H1 (cell line): ENCODE measurements at regions not wholly inside any gene's neighbourhood (a gene's known extent, or its start where the extent isn't known, plus 50 kb on each side); places are given as distances from the start of the nearest gene placed in this dataset.

ENCODE experiments used
- CTCF ChIA-PET: fragments of 300-600 bp; sonication (Branson Sonifier 250); formaldehyde crosslinking; loops from one replicate; lab custom pipeline; 2021; ENCODE audit not compliant: partially characterized antibody; lab: Charles Lee
- POLR2A ChIA-PET: fragments of 300-600 bp; sonication (Branson Sonifier 250); formaldehyde crosslinking; loops from one replicate; lab custom pipeline; 2021; ENCODE audit warnings: inconsistent platforms; ENCODE audit not compliant: partially characterized antibody; lab: Charles Lee
- DNase-seq, 2 experiments: peaks; one replicate each; pipeline versions ENCODE4 v3.0.0 to v3.0.0-alpha.2; 2010 to 2022; ENCODE audit warnings: low spot score in 2 of 2, low read depth in 1 of 2, mixed read lengths in 1 of 2
- FAIRE-seq: peaks from 2 replicates; lab custom pipeline; 2011; peaks lifted over from hg19 to GRCh38; lab: Jason Lieb, UNC
- H2AFZ ChIP-seq: 2 replicates; pipeline ENCODE4 v1.8.1; 2012; ENCODE audit warnings: low read length, inconsistent platforms
- H2AK5ac ChIP-seq: 2 replicates; pipeline ENCODE4 v1.6.1; 2013; ENCODE audit warnings: low read depth, low read length
- H2BK120ac ChIP-seq: replicated peaks from 2 replicates; pipeline ENCODE3; 2013; ENCODE audit warnings: low read depth, low read length, inconsistent platforms
- H2BK12ac ChIP-seq: 2 replicates; pipeline ENCODE4 v1.6.1; 2013; ENCODE audit warnings: low read depth, low read length
- H2BK15ac ChIP-seq: 2 replicates; pipeline ENCODE4 v1.6.1; 2013; ENCODE audit warnings: low read length
- H2BK20ac ChIP-seq: 2 replicates; pipeline ENCODE4 v1.6.1; 2013; ENCODE audit warnings: low read length
- H2BK5ac ChIP-seq: 2 replicates; pipeline ENCODE4 v1.6.1; 2013; ENCODE audit warnings: low read depth, low read length
- H3K14ac ChIP-seq: 2 replicates; pipeline ENCODE4 v1.6.1; 2013; ENCODE audit warnings: inconsistent platforms; ENCODE audit not compliant: insufficient read length
- H3K18ac ChIP-seq: 2 replicates; pipeline ENCODE4 v1.6.1; 2013; ENCODE audit warnings: low read length; ENCODE audit errors: extremely low read depth
- H3K23ac ChIP-seq: 2 replicates; pipeline ENCODE4 v1.6.1; 2013; ENCODE audit warnings: inconsistent platforms; ENCODE audit not compliant: insufficient read length
- H3K23me2 ChIP-seq: 2 replicates; pipeline ENCODE4 v1.6.1; 2013; ENCODE audit warnings: low read depth, low read length
- H3K27ac ChIP-seq: 2 replicates; pipeline ENCODE4 v1.6.1; 2011; ENCODE audit warnings: low read depth, low read length, inconsistent platforms
- H3K27me3 ChIP-seq, 4 experiments: replicated peaks in 1 of 4; 1 replicate in 1 of 4; 2 replicates in 3 of 4; pipeline versions ENCODE4 v1.6.1 to v1.8.1; 2011 to 2013; ENCODE audit warnings: low read length in 3 of 4, mild to moderate bottlenecking in 3 of 4, inconsistent platforms in 2 of 4, mixed read lengths in 2 of 4, moderate library complexity in 1 of 4; ENCODE audit not compliant: control insufficient read depth in 3 of 4, insufficient read depth in 3 of 4; ENCODE audit errors: extremely low read depth in 1 of 4
- H3K36me3 ChIP-seq, 4 experiments: 2 replicates each; pipeline versions ENCODE4 v1.6.1 to v1.8.1; 2011 to 2013; ENCODE audit warnings: mild to moderate bottlenecking in 4 of 4, low read length in 3 of 4, moderate library complexity in 2 of 4, control low read depth in 1 of 4, inconsistent platforms in 1 of 4; ENCODE audit not compliant: insufficient read depth in 4 of 4, control insufficient read depth in 2 of 4
- H3K4ac ChIP-seq: replicated peaks from 2 replicates; pipeline ENCODE3; 2013; ENCODE audit warnings: low read length, low read depth, mixed read lengths, inconsistent platforms; ENCODE audit not compliant: insufficient read length
- H3K4me1 ChIP-seq, 4 experiments: replicated peaks in 1 of 4; 1 replicate in 1 of 4; 2 replicates in 3 of 4; pipeline versions ENCODE4 v1.6.1 to v1.8.1; 2011 to 2013; ENCODE audit warnings: low read length in 3 of 4, inconsistent platforms in 2 of 4, mixed read lengths in 1 of 4; ENCODE audit not compliant: insufficient read depth in 4 of 4, control insufficient read depth in 3 of 4
- H3K4me2 ChIP-seq, 2 experiments: 2 replicates each; pipeline versions ENCODE4 v1.6.1 to v1.8.1; 2011 to 2013; ENCODE audit warnings: low read depth in 2 of 2, low read length in 2 of 2, control low read depth in 1 of 2, inconsistent platforms in 1 of 2, mild to moderate bottlenecking in 1 of 2; ENCODE audit not compliant: insufficient read depth in 1 of 2
- H3K4me3 ChIP-seq, 4 experiments: fragments of 200-600, 300-600 bp in 1 of 4; sonication (generic), shearing (Covaris generic), sonication (Bioruptor Twin) in 1 of 4; 2 replicates each; pipeline versions ENCODE4 v1.5.1 to v1.8.1; 2011 to 2016; ENCODE audit warnings: low read length in 4 of 4, low read depth in 3 of 4, control low read depth in 2 of 4, inconsistent platforms in 2 of 4, mild to moderate bottlenecking in 2 of 4, mixed read lengths in 1 of 4, moderate library complexity in 1 of 4; ENCODE audit not compliant: insufficient read depth in 2 of 4; ENCODE audit errors: extremely low read depth in 1 of 4
- H3K56ac ChIP-seq: replicated peaks from 2 replicates; pipeline ENCODE3; 2013; ENCODE audit warnings: low read depth, mild to moderate bottlenecking, mixed read lengths, low read length, inconsistent platforms; ENCODE audit not compliant: insufficient read length
- H3K79me1 ChIP-seq: 2 replicates; pipeline ENCODE4 v1.6.1; 2013; ENCODE audit warnings: low read depth, low read length, control low read depth
- H3K79me2 ChIP-seq, 2 experiments: 2 replicates each; pipeline versions ENCODE4 v1.6.1 to v1.8.1; 2012 to 2013; ENCODE audit warnings: low read length in 2 of 2, mild to moderate bottlenecking in 2 of 2, inconsistent platforms in 1 of 2; ENCODE audit not compliant: insufficient read depth in 2 of 2, control insufficient read depth in 1 of 2
- H3K9ac ChIP-seq, 4 experiments: replicated peaks in 1 of 4; 1 replicate in 1 of 4; 2 replicates in 3 of 4; pipeline versions ENCODE4 v1.6.1 to v1.8.1; 2011 to 2013; ENCODE audit warnings: low read depth in 3 of 4, low read length in 3 of 4, control low read depth in 2 of 4, mild to moderate bottlenecking in 2 of 4, moderate library complexity in 2 of 4, inconsistent platforms in 1 of 4; ENCODE audit errors: extremely low read depth in 1 of 4
- H3K9me3 ChIP-seq, 2 experiments: 2 replicates each; pipeline versions ENCODE4 v1.6.1 to v1.8.1; 2012 to 2013; ENCODE audit warnings: mild to moderate bottlenecking in 2 of 2, moderate library complexity in 2 of 2, control low read depth in 1 of 2, inconsistent platforms in 1 of 2, low read depth in 1 of 2, low read length in 1 of 2, mixed read lengths in 1 of 2; ENCODE audit not compliant: insufficient read depth in 2 of 2
- H4K20me1 ChIP-seq, 2 experiments: replicated peaks in 1 of 2; 2 replicates each; pipeline versions ENCODE3 to v1.8.1; 2011 to 2013; ENCODE audit warnings: inconsistent platforms in 2 of 2, low read length in 2 of 2, mild to moderate bottlenecking in 1 of 2; ENCODE audit not compliant: insufficient read depth in 2 of 2, control insufficient read depth in 1 of 2
- H4K5ac ChIP-seq: 2 replicates; pipeline ENCODE4 v1.6.1; 2013; ENCODE audit warnings: low read length, low read depth, mixed read lengths, inconsistent platforms; ENCODE audit not compliant: insufficient read length
- H4K8ac ChIP-seq: 2 replicates; pipeline ENCODE4 v1.8.0; 2013; ENCODE audit warnings: mild to moderate bottlenecking, moderate library complexity, low read length, inconsistent platforms; ENCODE audit not compliant: insufficient read depth; ENCODE audit errors: extremely low read depth
- H4K91ac ChIP-seq: replicated peaks from 2 replicates; pipeline ENCODE3; 2013; ENCODE audit warnings: low read length, mixed read lengths, inconsistent platforms; ENCODE audit not compliant: insufficient read length
- BCL11A ChIP-seq, 2 experiments: IDR thresholded peaks; one replicate each; pipeline ENCODE4 v1.6.1; 2011; ENCODE audit warnings: low read depth in 2 of 2, low read length in 2 of 2, mild to moderate bottlenecking in 2 of 2
- BRCA1 ChIP-seq: IDR thresholded peaks from 2 replicates; pipeline ENCODE4 v1.6.1; 2012; ENCODE audit warnings: low read depth, low read length, improper control_type of control experiment
- CREB1 ChIP-seq: IDR thresholded peaks from 2 replicates; pipeline ENCODE4 v1.6.1; 2012; ENCODE audit warnings: inconsistent platforms
- EP300 ChIP-seq, 2 experiments: IDR thresholded peaks; 1 replicate in 1 of 2; 2 replicates in 1 of 2; pipeline ENCODE4 v1.6.1; 2011 to 2012; ENCODE audit warnings: low read depth in 2 of 2, low read length in 2 of 2, mild to moderate bottlenecking in 2 of 2, borderline replicate concordance in 1 of 2, inconsistent platforms in 1 of 2, moderate library complexity in 1 of 2
- GTF2F1 ChIP-seq: IDR thresholded peaks from 2 replicates; pipeline ENCODE4 v1.6.1; 2012; ENCODE audit warnings: low read depth, low read length, improper control_type of control experiment, borderline replicate concordance
- HDAC6 ChIP-seq: IDR thresholded peaks from one replicate; pipeline ENCODE4 v1.7.1; 2012; ENCODE audit warnings: low read depth, mild to moderate bottlenecking, inconsistent platforms, low read length, moderate library complexity
- RNF2 ChIP-seq: fragments of 200-900, 300-1000 bp; sonication (generic); IDR thresholded peaks from 2 replicates; pipeline ENCODE4 v1.7.1; 2016; ENCODE audit warnings: borderline replicate concordance, low read depth, mild to moderate bottlenecking, antibody characterized with exemption, low read length; ENCODE audit not compliant: poor library complexity, severe bottlenecking; ENCODE audit errors: missing control alignments
- SAP30 ChIP-seq: fragments of 300-600 bp; sonication (generic); IDR thresholded peaks from 2 replicates; pipeline ENCODE4 v1.7.1; 2012; ENCODE audit warnings: low read length, moderate library complexity, mild to moderate bottlenecking, inconsistent platforms; ENCODE audit not compliant: insufficient read depth, insufficient replicate concordance
- TAF7 ChIP-seq: optimal IDR thresholded peaks from 2 replicates; pipeline ENCODE3; 2011; ENCODE audit warnings: low read depth, mild to moderate bottlenecking, inconsistent platforms, low read length, moderate library complexity, borderline replicate concordance
- YY1 ChIP-seq: IDR thresholded peaks from 2 replicates; pipeline ENCODE4 v1.6.1; 2011; ENCODE audit warnings: low read depth, mild to moderate bottlenecking, low read length
- ZNF274 ChIP-seq: IDR thresholded peaks from 2 replicates; pipeline ENCODE4 v1.7.0; 2012; ENCODE audit warnings: low read length, borderline replicate concordance; ENCODE audit errors: extremely low read depth
- WGBS, 2 experiments: shearing (Covaris generic) in 1 of 2; methylation state at CpG; one replicate each; pipeline versions ENCODE4 v1.1.6 to v1.1.7; 2013 to 2015; ENCODE audit warnings: low lambda C conversion rate in 2 of 2, mixed read lengths in 2 of 2, inconsistent platforms in 1 of 2, low coverage in 1 of 2, missing lambda C conversion rate in 1 of 2; ENCODE audit not compliant: insufficient replicate concordance in 2 of 2, insufficient coverage in 1 of 2, insufficient read length in 1 of 2; ENCODE audit errors: extremely low coverage in 1 of 2, missing lambda C conversion rate in 1 of 2; 5-methylcytosine and 5-hydroxymethylcytosine counted together
- TF ChIP-seq, protein P1 (sequence below): IDR thresholded peaks from 2 replicates; pipeline ENCODE4 v1.6.1; 2011; ENCODE audit warnings: low read length, improper control_type of control experiment

DNA sequence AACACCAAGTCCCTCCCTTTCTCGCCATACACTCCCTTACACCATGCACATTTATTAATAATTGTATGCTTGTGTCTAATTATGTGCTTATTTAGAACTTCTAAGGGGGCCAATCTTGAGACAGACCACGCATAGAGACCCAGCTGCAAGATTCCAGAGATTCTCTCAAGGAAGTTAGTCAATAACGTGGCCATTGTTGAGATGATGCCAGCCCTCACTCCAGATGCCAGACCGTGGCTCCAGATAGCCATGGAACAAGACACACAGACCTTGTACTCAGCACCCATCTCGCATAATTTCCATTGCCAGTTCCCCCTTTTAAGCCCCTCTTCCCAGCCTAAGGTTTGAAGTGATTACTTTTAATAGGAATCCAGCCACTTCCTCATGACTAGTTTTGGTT, 62.4 kb downstream of the DIRAS3 start:
- H3K27ac ChIP-seq, result no peak overlapping the region
- H4K5ac ChIP-seq, result no peak overlapping the region
- H2BK15ac ChIP-seq, result no peak overlapping the region
- H3K4me1 ChIP-seq, result no peaks in the 10 kb centered on the region
- DNase-seq, result no peak
- H3K79me2 ChIP-seq, result no peaks in the 10 kb centered on the region
- H3K56ac ChIP-seq, result no peak overlapping the region
- no peak overlapping the region for H3K18ac ChIP-seq
- no peak for FAIRE-seq
- no peak overlapping the region for H4K91ac ChIP-seq
- H4K8ac ChIP-seq, result no peak overlapping the region
- peaks cover 2% of the 10 kb centered on the region; the same call in 1 of the 2 replicates for H3K23me2 ChIP-seq
- no peak overlapping the region for H3K4me3 ChIP-seq
- no peaks in the 10 kb centered on the region for H3K79me1 ChIP-seq
- H2BK20ac ChIP-seq, result no peak overlapping the region
- no peak overlapping the region for H3K4ac ChIP-seq
- H2BK5ac ChIP-seq, result no peak overlapping the region
- H3K4me2 ChIP-seq, result no peak overlapping the region
- no peak overlapping the region for H2AFZ ChIP-seq
- POLR2A ChIA-PET, result interaction anchor here (0.9 kb wide), 1 partner anchor 10 kb away, joined by 4 read pairs; no protein-coding TSS in a partner anchor
- H2BK12ac ChIP-seq, result no peak overlapping the region
- 81% methylated on average over 5 of the region's 5 CpGs; no CpG with 5 or more reads in 1 of the 2 experiments for WGBS, 2 experiments
- no peaks in the 10 kb centered on the region for H3K36me3 ChIP-seq
- H3K9me3 ChIP-seq, result no peaks in the 10 kb centered on the region
- TF ChIP-seq YY1, result no peak
- no peak for TF ChIP-seq RNF2
- no peak for TF ChIP-seq HDAC6
- TF ChIP-seq GTF2F1, result no peak
- no peak for TF ChIP-seq CREB1
- TF ChIP-seq TAF7, result no peak
- TF ChIP-seq, protein P1, sequence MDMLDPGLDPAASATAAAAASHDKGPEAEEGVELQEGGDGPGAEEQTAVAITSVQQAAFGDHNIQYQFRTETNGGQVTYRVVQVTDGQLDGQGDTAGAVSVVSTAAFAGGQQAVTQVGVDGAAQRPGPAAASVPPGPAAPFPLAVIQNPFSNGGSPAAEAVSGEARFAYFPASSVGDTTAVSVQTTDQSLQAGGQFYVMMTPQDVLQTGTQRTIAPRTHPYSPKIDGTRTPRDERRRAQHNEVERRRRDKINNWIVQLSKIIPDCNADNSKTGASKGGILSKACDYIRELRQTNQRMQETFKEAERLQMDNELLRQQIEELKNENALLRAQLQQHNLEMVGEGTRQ, result no peak
- no peak for TF ChIP-seq EP300 (IDR thresholded peaks at IDR 0.05; ENCODE audit: borderline replicate concordance in 1 of 2, low read depth in 2 of 2, low read length in 2 of 2)
- no peak for TF ChIP-seq BRCA1
- no peak for TF ChIP-seq SAP30
- no peak for TF ChIP-seq ZNF274
- TF ChIP-seq BCL11A (IDR thresholded peaks at IDR 0.05; ENCODE audit: low read depth in 2 of 2, low read length in 2 of 2), result no peak
- no peaks in the 10 kb centered on the region for H4K20me1 ChIP-seq
- H3K27me3 ChIP-seq, result no peaks in the 10 kb centered on the region
- H2AK5ac ChIP-seq, result no peak overlapping the region
- CTCF ChIA-PET, result interaction anchor here (1.0 to 1.7 kb wide), 3 partner anchors 21 to 137 kb away, joined by 3 read pairs; no protein-coding TSS in a partner anchor
- no peak overlapping the region for H3K14ac ChIP-seq
- no peak overlapping the region for H2BK120ac ChIP-seq
- H3K9ac ChIP-seq, result no peak overlapping the region
- no peak overlapping the region for H3K23ac ChIP-seq
